Stimulated activated naive CD8-positive, alpha-beta T cell treated with anti-CD3 and anti-CD28 coated beads, Interleukin-15, amount 100 ng/mL, for 72 hours (primary cell): ENCODE measurements at regions not wholly inside any gene's neighbourhood (a gene's known extent, or its start where the extent isn't known, plus 50 kb on each side); places are given as distances from the start of the nearest gene placed in this dataset.

Experiments
- ATAC-seq: fragments of 150-1000 bp; cut with Tn5 transposase; 2 replicates; pipeline ENCODE4 v1.10.0; 2021; ENCODE audit warnings: mild to moderate bottlenecking, moderate library complexity
- DNase-seq, 2 donors: peaks; one replicate each; pipeline ENCODE4 v3.0.0; 2021 to 2022
- H3K27ac Mint-ChIP-seq, 2 donors: one replicate each; pipeline ENCODE4 v1.8.0; 2022; ENCODE audit warnings: mild to moderate bottlenecking in 2 of 2, mixed read lengths in 2 of 2, moderate library complexity in 2 of 2
- H3K27me3 Mint-ChIP-seq: one replicate; pipeline ENCODE4 v1.8.0; 2022; ENCODE audit warnings: mixed read lengths
- H3K4me1 Mint-ChIP-seq: one replicate; pipeline ENCODE4 v1.8.0; 2022; ENCODE audit warnings: mild to moderate bottlenecking, mixed read lengths
- H3K4me3 Mint-ChIP-seq, 2 donors: one replicate each; pipeline ENCODE4 v1.8.0; 2022; ENCODE audit warnings: mild to moderate bottlenecking in 2 of 2, mixed read lengths in 2 of 2, moderate library complexity in 1 of 2
- H3K9me3 Mint-ChIP-seq, 2 donors: one replicate each; pipeline ENCODE4 v1.8.0; 2022; ENCODE audit warnings: mixed read lengths in 2 of 2

DNA sequence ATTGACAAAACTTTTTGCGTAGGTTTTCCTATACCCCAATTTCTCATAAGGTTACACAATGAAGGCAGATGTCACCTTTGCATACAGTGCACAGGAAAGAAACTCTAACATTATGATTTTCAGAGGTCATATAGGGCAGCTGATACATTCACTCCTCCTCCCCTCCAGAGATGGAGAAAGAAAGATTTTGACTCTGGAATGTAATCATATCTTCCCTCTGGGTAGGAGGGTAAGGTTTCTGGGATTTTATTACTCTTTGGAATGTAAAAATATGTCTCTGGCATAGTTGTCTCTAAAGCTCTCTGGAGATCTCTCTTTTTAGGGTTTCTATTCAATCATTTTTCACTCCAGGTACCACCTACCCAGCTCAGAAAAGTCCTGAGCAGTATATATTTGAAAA, 398.3 kb downstream of the GPD2 start:
- Mint-ChIP-seq H3K4me1 (no peaks in the 10 kb centered on the region), H3K4me3 (no peak overlapping the region), H3K9me3 (no peaks in the 10 kb centered on the region), H3K27ac (no peak overlapping the region), H3K27me3 (no peaks in the 10 kb centered on the region)
- no peak for ATAC-seq
- no peak for DNase-seq

- Mint-ChIP-seq H3K27me3 (no peaks in the 10 kb centered on the region), H3K9me3 (no peaks in the 10 kb centered on the region), H3K4me3 (no peak overlapping the region), H3K27ac (no peak overlapping the region), H3K4me1 (no peaks in the 10 kb centered on the region)
- no peak for ATAC-seq
- no peak for DNase-seq
Measured at GRCh38 chr2:156837635-156838370, 401.6 kb downstream of the GPD2 start.

DNA sequence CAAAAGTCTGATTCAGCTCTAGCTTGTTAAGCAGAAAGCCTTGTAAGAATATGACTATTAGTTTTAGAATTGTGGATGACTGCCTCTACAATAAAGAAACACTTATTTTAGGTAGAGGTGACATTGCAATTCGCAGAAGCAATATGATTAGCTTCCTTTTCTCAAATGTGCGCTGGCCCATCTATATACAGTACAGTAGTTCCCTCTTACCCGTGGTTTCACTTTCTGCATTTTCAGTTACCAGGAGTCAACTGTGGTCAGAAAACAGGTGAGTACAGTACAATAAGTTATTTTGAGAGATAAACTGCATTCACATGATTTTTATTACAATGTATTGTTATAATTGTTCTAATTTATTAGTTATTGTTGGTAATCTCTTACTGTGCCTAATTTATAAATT, 405.1 kb downstream of the GPD2 start:
- H3K27me3 Mint-ChIP-seq: no peaks in the 10 kb centered on the region
- DNase-seq: no peak
- H3K4me3 Mint-ChIP-seq: no peak overlapping the region
- H3K4me1 Mint-ChIP-seq: no peaks in the 10 kb centered on the region
- no peak overlapping the region for H3K27ac Mint-ChIP-seq
- no peak for ATAC-seq
- no peaks in the 10 kb centered on the region for H3K9me3 Mint-ChIP-seq

- DNase-seq (no peak), ATAC-seq (no peak)
- H3K9me3 Mint-ChIP-seq: no peaks in the 10 kb centered on the region
- no peak overlapping the region for H3K27ac Mint-ChIP-seq
- no peak overlapping the region for H3K4me3 Mint-ChIP-seq
- no peaks in the 10 kb centered on the region for H3K4me1 Mint-ChIP-seq
- no peaks in the 10 kb centered on the region for H3K27me3 Mint-ChIP-seq
Measured at GRCh38 chr2:156845806-156846558, 409.8 kb downstream of the GPD2 start.

- ATAC-seq: no peak
- no peaks in the 10 kb centered on the region for H3K9me3 Mint-ChIP-seq
- DNase-seq: no peak
- H3K4me3 Mint-ChIP-seq: no peak overlapping the region
- H3K4me1 Mint-ChIP-seq: no peaks in the 10 kb centered on the region
- no peak overlapping the region for H3K27ac Mint-ChIP-seq
- no peaks in the 10 kb centered on the region for H3K27me3 Mint-ChIP-seq
Measured at GRCh38 chr2:156852210-156852609, 405.3 kb upstream of the GALNT5 start.

- H3K4me3 Mint-ChIP-seq: no peak overlapping the region
- H3K9me3 Mint-ChIP-seq: no peaks in the 10 kb centered on the region
- no peak for DNase-seq
- ATAC-seq: no peak
- no peaks in the 10 kb centered on the region for H3K27me3 Mint-ChIP-seq
- no peaks in the 10 kb centered on the region for H3K4me1 Mint-ChIP-seq
- no peak overlapping the region for H3K27ac Mint-ChIP-seq
Measured at GRCh38 chr2:156852681-156853080, 404.8 kb upstream of the GALNT5 start.

GRCh38 chr2:156864325-156864724, 393.2 kb upstream of the GALNT5 start:
- Mint-ChIP-seq H3K4me1 (no peaks in the 10 kb centered on the region), H3K9me3 (no peaks in the 10 kb centered on the region), H3K4me3 (no peak overlapping the region), H3K27ac (no peak overlapping the region), H3K27me3 (no peaks in the 10 kb centered on the region)
- ATAC-seq: no peak
- no peak for DNase-seq

DNA sequence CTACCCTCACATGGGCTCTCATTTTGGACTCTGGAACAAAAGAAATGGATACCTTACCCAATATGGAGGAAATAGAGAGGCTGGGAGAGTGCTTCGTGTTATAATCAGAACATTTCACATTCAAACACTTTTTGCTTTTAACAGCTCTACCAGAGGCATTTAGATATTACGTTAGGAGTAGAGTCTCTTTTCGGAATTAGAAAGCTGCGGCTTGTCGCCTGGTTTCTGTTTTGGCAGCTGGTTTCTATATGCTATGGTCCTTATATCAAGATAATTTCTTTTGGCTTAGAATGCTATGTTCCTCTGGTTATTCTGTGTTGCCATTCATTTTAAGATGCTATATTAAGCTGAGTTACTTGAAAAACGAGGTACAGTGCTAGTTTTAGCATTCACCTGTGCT, 392.8 kb upstream of the GALNT5 start:
- no peak overlapping the region for H3K27ac Mint-ChIP-seq
- no peaks in the 10 kb centered on the region for H3K27me3 Mint-ChIP-seq
- H3K4me3 Mint-ChIP-seq: no peak overlapping the region
- DNase-seq (no peak), ATAC-seq (no peak)
- H3K9me3 Mint-ChIP-seq: no peaks in the 10 kb centered on the region
- no peaks in the 10 kb centered on the region for H3K4me1 Mint-ChIP-seq

GRCh38 chr2:156867201-156867600, 390.3 kb upstream of the GALNT5 start:
- ATAC-seq (no peak), DNase-seq (no peak)
- Mint-ChIP-seq H3K27ac (no peak overlapping the region), H3K4me3 (no peak overlapping the region), H3K9me3 (peaks cover 0 to 1% of the 10 kb centered on the region in 2 donors), H3K4me1 (no peaks in the 10 kb centered on the region), H3K27me3 (no peaks in the 10 kb centered on the region)

DNA sequence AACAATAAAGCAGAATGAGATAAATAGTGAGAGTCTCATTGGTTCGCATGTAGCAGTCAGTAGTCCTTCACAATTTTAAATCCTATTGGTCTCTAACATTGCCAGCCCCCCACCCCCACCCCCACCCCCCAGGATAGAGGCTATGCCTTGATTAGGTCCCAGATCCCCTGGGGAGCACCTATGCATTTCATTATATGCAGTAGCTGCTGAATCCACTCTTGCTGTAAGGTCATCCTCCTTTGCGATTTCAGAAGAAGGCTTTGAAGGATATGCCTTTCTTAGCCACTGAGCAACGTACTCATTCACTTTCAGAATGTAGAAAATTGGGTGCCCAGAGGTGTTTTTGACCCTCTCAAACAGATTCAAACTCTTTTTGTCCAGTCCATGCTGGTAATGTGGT, 382.8 kb upstream of the GALNT5 start:
- no peak overlapping the region for H3K4me3 Mint-ChIP-seq
- H3K27me3 Mint-ChIP-seq: no peaks in the 10 kb centered on the region
- no peaks in the 10 kb centered on the region for H3K4me1 Mint-ChIP-seq
- H3K27ac Mint-ChIP-seq: no peak overlapping the region
- ATAC-seq: no peak
- DNase-seq: no peak
- peaks cover 0 to 7% of the 10 kb centered on the region in 2 donors for H3K9me3 Mint-ChIP-seq

- H3K9me3 Mint-ChIP-seq: no peaks in the 10 kb centered on the region
- H3K4me1 Mint-ChIP-seq: no peaks in the 10 kb centered on the region
- H3K27ac Mint-ChIP-seq: no peak overlapping the region
- ATAC-seq (no peak), DNase-seq (no peak)
- no peak overlapping the region for H3K4me3 Mint-ChIP-seq
- H3K27me3 Mint-ChIP-seq: no peaks in the 10 kb centered on the region
Measured at GRCh38 chr2:156883804-156884203, 373.7 kb upstream of the GALNT5 start.

- Mint-ChIP-seq H3K4me1 (no peaks in the 10 kb centered on the region), H3K27me3 (no peaks in the 10 kb centered on the region), H3K9me3 (no peaks in the 10 kb centered on the region), H3K4me3 (no peak overlapping the region), H3K27ac (no peak overlapping the region)
- DNase-seq (no peak), ATAC-seq (no peak)
Measured at GRCh38 chr2:156884216-156884615, 373.3 kb upstream of the GALNT5 start.

DNA sequence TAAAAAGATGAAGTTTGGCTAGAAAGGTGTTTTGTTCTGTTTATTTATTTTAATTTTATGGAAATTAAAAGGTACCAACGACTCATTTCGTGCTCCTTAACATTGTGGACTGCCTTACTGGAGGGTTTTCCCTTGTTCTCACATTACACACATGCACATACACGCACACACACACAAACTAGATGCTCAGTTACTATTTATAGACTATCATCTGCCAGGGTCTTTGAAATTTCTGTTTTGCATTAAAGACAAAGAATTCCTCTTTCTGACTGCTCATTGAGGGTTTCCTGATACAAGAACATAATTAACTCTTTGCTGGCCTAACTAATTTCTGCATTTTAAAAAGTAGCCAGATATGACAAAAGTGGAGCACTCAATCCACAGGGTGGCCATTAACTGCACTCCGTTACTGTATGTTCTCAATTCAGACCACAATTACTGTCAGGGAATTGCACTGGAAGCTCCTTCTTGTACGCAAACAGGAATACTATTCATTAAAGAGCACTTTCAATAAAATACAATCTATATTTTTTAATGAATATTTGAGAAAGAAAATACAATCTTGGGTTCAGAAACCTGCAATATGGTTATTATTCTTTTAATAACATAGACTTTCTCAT, 366.9 kb upstream of the GALNT5 start:
- ATAC-seq (no peak), DNase-seq (no peak)
- Mint-ChIP-seq H3K27me3 (peaks cover 41% of the 10 kb centered on the region), H3K4me3 (no peak overlapping the region), H3K4me1 (peaks cover 14% of the 10 kb centered on the region), H3K9me3 (no peaks in the 10 kb centered on the region), H3K27ac (no peak overlapping the region)

GRCh38 chr2:156891609-156892008, 365.9 kb upstream of the GALNT5 start:
- no peak overlapping the region for H3K4me3 Mint-ChIP-seq
- no peak for DNase-seq
- peaks cover 41% of the 10 kb centered on the region for H3K27me3 Mint-ChIP-seq
- H3K9me3 Mint-ChIP-seq: no peaks in the 10 kb centered on the region
- peaks cover 23% of the 10 kb centered on the region for H3K4me1 Mint-ChIP-seq
- ATAC-seq: no peak
- no peak overlapping the region for H3K27ac Mint-ChIP-seq

DNA sequence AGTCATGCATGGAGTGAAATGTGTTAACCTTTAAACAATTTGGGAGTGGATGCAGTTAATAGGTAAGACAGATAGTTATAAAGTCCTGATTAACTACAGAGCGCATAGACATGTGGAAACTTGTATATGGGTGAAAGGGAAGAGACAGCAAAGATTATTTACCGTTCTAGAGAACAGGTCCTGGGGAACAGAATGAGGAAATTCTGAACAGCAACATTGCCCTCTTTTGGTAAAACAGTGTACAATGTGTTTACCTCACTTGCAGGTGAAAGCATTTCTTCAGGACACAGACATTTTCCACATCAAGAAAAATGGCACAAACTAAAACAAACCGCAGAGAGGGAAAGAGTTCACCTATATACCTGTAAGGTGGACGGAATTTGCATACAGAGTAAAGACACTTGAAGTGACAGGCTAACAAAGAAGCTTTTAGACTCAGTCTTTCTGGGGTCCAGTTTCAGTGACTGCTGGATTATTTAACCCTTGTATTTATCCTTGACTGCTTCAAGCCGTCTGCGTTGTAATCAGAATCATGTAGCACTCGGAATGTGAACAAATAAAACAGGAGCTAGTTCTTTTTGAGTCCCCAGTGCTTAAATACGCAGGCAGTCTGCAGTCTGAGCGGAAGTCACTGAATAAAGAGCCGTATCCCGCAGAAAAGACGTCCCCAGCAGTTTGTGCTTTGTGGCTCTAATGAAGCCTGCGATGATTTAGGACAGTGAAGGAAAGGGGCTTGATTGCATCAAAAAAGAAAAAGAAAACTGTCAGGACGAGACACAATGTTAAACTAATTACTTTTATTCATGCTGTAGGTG, 364.8 kb upstream of the GALNT5 start:
- Mint-ChIP-seq H3K4me3 (peak overlapping the region in 1 of 2 donors; percentile 29), H3K27me3 (peaks cover 43% of the 10 kb centered on the region), H3K9me3 (peaks cover under 1 to 2% of the 10 kb centered on the region in 2 donors), H3K4me1 (peaks cover 27% of the 10 kb centered on the region), H3K27ac (no peak overlapping the region)
- DNase-seq (peak in 1 of 2 donors; percentile 6), ATAC-seq (peak; percentile 45)
